Inferior parietal cortex (tissue), 1 donor: ENCODE measurements at regions not wholly inside any gene's neighbourhood (a gene's known extent, or its start where the extent isn't known, plus 50 kb on each side); places are given as distances from the start of the nearest gene placed in this dataset.
"Not testable (repeated sequence)": the region's sequence is repeated elsewhere in the genome, so short reads cannot be mapped to it uniquely, and the experiment has no call there.

Source experiments
- DNase-seq: peaks from one replicate; pipeline ENCODE4 v3.0.0-alpha.2; 2016; ENCODE audit errors: extremely low spot score

- DNase-seq = not testable (repeated sequence)
Measured at GRCh38 chr17:64800987-64801386, 118.3 kb downstream of the LRRC37A3 start.

GRCh38 chr17:64800361-64800895, 118.8 kb downstream of the LRRC37A3 start:
- DNase-seq = not testable (repeated sequence)

- DNase-seq = not testable (repeated sequence)
Measured at GRCh38 chr17:64799543-64800188, 119.6 kb downstream of the LRRC37A3 start.

GRCh38 chr17:64798961-64799360, 120.3 kb downstream of the LRRC37A3 start:
- not testable (repeated sequence) for DNase-seq

GRCh38 chr17:64798489-64798790, 120.8 kb downstream of the LRRC37A3 start:
- not testable (repeated sequence) for DNase-seq

GRCh38 chr17:64797746-64798488, 121.4 kb downstream of the LRRC37A3 start:
- DNase-seq = not testable (repeated sequence)

GRCh38 chr17:64795342-64795741, 123.9 kb downstream of the LRRC37A3 start:
- not testable (repeated sequence) for DNase-seq

- not testable (repeated sequence) for DNase-seq
Measured at GRCh38 chr17:64794548-64795274, 124.6 kb downstream of the LRRC37A3 start.

GRCh38 chr17:64794113-64794512, 125.2 kb downstream of the LRRC37A3 start:
- DNase-seq = not testable (repeated sequence)

GRCh38 chr17:64792793-64793575, 126.3 kb downstream of the LRRC37A3 start:
- DNase-seq = not testable (repeated sequence)

- not testable (repeated sequence) for DNase-seq
Measured at GRCh38 chr17:64792276-64792675, 127.0 kb downstream of the LRRC37A3 start.

GRCh38 chr17:64791691-64792090, 127.6 kb downstream of the LRRC37A3 start:
- not testable (repeated sequence) for DNase-seq

- DNase-seq = not testable (repeated sequence)
Measured at GRCh38 chr17:64791226-64791625, 128.1 kb downstream of the LRRC37A3 start.

- DNase-seq = not testable (repeated sequence)
Measured at GRCh38 chr17:64790690-64791089, 128.6 kb upstream of the SMURF2 start.

- DNase-seq = not testable (repeated sequence)
Measured at GRCh38 chr17:64790193-64790592, 128.1 kb upstream of the SMURF2 start.

GRCh38 chr17:64789061-64789445, 126.9 kb upstream of the SMURF2 start:
- not testable (repeated sequence) for DNase-seq

- DNase-seq = no peak
Measured at GRCh38 chr17:64788286-64789060, 126.4 kb upstream of the SMURF2 start.

- DNase-seq = no peak
Measured at GRCh38 chr17:64787921-64788271, 125.8 kb upstream of the SMURF2 start.

- no peak for DNase-seq
Measured at GRCh38 chr17:64787255-64787920, 125.3 kb upstream of the SMURF2 start.

- DNase-seq = no peak
Measured at GRCh38 chr17:64786337-64786736, 124.2 kb upstream of the SMURF2 start.
